Breast epithelium (tissue), 4 donors: ENCODE measurements at regions not wholly inside any gene's neighbourhood (a gene's known extent, or its start where the extent isn't known, plus 50 kb on each side); places are given as distances from the start of the nearest gene placed in this dataset.

Experiments used
- DNase-seq, 2 donors: peaks; one replicate each; pipeline ENCODE4 v3.0.0-alpha.2; 2019; ENCODE audit warnings: low spot score in 2 of 2
- H3K27ac ChIP-seq, 2 donors: fragments of 200-600 bp; sonication (generic) in 1 of 2; one replicate each; pipeline ENCODE4 v1.5.1; 2016 to 2019; ENCODE audit warnings: mild to moderate bottlenecking in 1 of 2
- H3K27me3 ChIP-seq, 2 donors: fragments of 200-600 bp; sonication (generic) in 1 of 2; one replicate each; pipeline versions ENCODE4 v1.5.1 to v1.6.0; 2017 to 2019; ENCODE audit warnings: control low read depth in 1 of 2, mild to moderate bottlenecking in 1 of 2
- H3K36me3 ChIP-seq: fragments of 200-600 bp; one replicate; pipeline ENCODE4 v1.5.1; 2019
- H3K4me1 ChIP-seq, 2 donors: fragments of 200-600 bp; sonication (generic); one replicate each; pipeline ENCODE4 v1.5.1; 2016 to 2019; ENCODE audit warnings: control low read depth in 1 of 2
- H3K4me3 ChIP-seq, 3 donors: fragments of 200-600 bp; sonication (generic); 1 replicate in 2 of 3; 2 replicates in 1 of 3; pipeline ENCODE4 v1.5.1; 2016 to 2019; ENCODE audit warnings: mild to moderate bottlenecking in 3 of 3, moderate library complexity in 2 of 3
- H3K9me3 ChIP-seq, 2 donors: fragments of 200-600 bp; sonication (generic) in 1 of 2; one replicate each; pipeline ENCODE4 v1.5.1; 2016 to 2019; ENCODE audit warnings: control low read depth in 1 of 2
- CTCF ChIP-seq, 3 donors: fragments of 450-650 bp; IDR thresholded peaks; one replicate each; pipeline ENCODE4 v1.5.1; 2016 to 2017; ENCODE audit warnings: antibody characterized with exemption in 3 of 3, mild to moderate bottlenecking in 3 of 3, moderate library complexity in 3 of 3
- POLR2A ChIP-seq: fragments of 450-650 bp; IDR thresholded peaks from one replicate; pipeline ENCODE4 v1.6.1; 2016; ENCODE audit warnings: antibody characterized with exemption, mild to moderate bottlenecking, moderate library complexity
- POLR2AphosphoS5 ChIP-seq, 3 donors: sonication (generic); formaldehyde crosslinking; IDR thresholded peaks; one replicate each; pipeline ENCODE4 v1.6.1; 2017; ENCODE audit warnings: antibody characterized with exemption in 3 of 3
- intact Hi-C: fragments of 100-400 bp; cut with DNase I; formaldehyde crosslinking; loops from one replicate; pipeline ENCODE4 v1.15.1; 2023; ENCODE audit warnings: low total_unique reads

DNA sequence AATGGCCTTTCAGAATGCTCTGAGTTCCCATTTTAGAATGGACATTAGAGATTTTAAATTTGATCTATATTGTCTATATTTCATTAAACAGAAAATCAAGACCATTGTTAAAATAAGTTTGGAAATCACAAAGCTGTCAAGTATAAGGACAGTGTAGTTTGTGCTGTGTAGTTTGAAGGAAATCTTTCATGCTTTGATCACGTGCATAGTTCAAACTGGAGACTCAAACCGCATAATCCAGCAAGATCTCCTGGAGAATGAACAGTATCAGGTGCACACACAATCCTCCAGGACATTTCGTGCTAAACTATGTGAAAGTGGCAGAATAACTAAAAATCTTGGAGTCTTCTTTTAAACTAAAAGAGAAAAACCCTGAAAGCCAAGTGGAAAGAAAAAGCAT is 60.8 kb upstream of the TBXT start:
- no peak for DNase-seq
- H3K4me3 ChIP-seq = no peak overlapping the region
- H3K36me3 ChIP-seq = no peaks in the 10 kb centered on the region
- intact Hi-C loops = no loop called here
- H3K9me3 ChIP-seq = no peaks in the 10 kb centered on the region
- TF ChIP-seq POLR2AphosphoS5 (IDR thresholded peaks at IDR 0.05) = no peak
- no peak for TF ChIP-seq CTCF (IDR thresholded peaks at IDR 0.05)
- TF ChIP-seq POLR2A = no peak
- peaks cover 0 to 9% of the 10 kb centered on the region in 2 donors for H3K27me3 ChIP-seq
- no peak overlapping the region for H3K27ac ChIP-seq
- no peaks in the 10 kb centered on the region for H3K4me1 ChIP-seq

DNA sequence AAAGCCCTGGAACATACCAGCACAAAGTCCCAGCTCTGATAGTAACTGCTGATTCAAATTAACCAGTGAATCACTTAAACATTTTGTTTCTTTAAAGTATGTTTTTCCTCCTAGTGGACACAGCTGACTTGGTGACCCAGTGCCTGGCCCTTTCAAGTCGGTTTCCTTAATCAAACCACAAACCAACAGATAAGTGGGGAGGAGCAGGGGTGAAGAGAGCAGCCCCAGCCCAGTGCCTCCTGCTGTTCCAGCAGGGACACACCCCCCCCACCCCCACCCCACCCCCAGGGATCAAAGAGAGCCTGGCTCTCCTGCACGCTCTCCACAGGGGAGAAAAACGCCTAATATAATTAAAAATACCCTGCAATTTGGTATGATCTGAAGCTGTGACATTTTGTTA is 55.4 kb upstream of the TBXT start:
- intact Hi-C loops = no loop called here
- TF ChIP-seq POLR2A (no peak), CTCF (IDR thresholded peaks at IDR 0.05) (no peak)
- no peak overlapping the region for H3K4me3 ChIP-seq
- no peaks in the 10 kb centered on the region for H3K4me1 ChIP-seq
- H3K27me3 ChIP-seq = peaks cover 0 to 20% of the 10 kb centered on the region in 2 donors
- no peaks in the 10 kb centered on the region for H3K36me3 ChIP-seq
- no peak for DNase-seq
- H3K27ac ChIP-seq = no peak overlapping the region
- H3K9me3 ChIP-seq = no peaks in the 10 kb centered on the region

- Histone ChIP-seq H3K4me1 (no peaks in the 10 kb centered on the region), H3K27me3 (peaks cover 0 to 20% of the 10 kb centered on the region in 2 donors), H3K27ac (no peak overlapping the region), H3K36me3 (no peaks in the 10 kb centered on the region), H3K9me3 (no peaks in the 10 kb centered on the region), H3K4me3 (no peak overlapping the region)
- no peak for DNase-seq
- intact Hi-C loops = no loop called here
- TF ChIP-seq CTCF (IDR thresholded peaks at IDR 0.05) = no peak
Measured at GRCh38 chr6:166222631-166223030, 55.0 kb upstream of the TBXT start.

DNA sequence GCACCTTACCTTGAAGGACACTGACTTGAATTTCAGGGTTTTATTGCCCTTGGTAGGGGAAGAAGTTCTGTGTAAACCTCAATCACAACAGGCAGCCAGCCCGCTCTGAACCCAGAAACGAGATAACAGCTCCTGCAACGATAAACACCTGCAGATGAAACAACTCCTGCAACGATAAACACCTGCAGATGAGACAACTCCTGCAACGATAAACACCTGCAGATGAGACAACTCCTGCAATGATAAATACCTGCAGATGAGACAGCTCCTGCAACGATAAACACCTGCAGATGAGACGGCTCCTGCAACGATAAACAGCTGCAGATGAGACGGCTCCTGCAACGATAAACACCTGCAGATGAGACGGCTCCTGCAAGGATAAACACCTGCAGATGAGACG is 54.0 kb upstream of the TBXT start:
- Histone ChIP-seq H3K9me3 (no peaks in the 10 kb centered on the region), H3K4me1 (no peaks in the 10 kb centered on the region), H3K4me3 (no peak overlapping the region), H3K27ac (no peak overlapping the region), H3K27me3 (peaks cover 0 to 20% of the 10 kb centered on the region in 2 donors), H3K36me3 (no peaks in the 10 kb centered on the region)
- intact Hi-C loops = no loop called here
- TF ChIP-seq POLR2AphosphoS5 (IDR thresholded peaks at IDR 0.05) (no peak), CTCF (IDR thresholded peaks at IDR 0.05) (no peak), POLR2A (no peak)
- DNase-seq = no peak

DNA sequence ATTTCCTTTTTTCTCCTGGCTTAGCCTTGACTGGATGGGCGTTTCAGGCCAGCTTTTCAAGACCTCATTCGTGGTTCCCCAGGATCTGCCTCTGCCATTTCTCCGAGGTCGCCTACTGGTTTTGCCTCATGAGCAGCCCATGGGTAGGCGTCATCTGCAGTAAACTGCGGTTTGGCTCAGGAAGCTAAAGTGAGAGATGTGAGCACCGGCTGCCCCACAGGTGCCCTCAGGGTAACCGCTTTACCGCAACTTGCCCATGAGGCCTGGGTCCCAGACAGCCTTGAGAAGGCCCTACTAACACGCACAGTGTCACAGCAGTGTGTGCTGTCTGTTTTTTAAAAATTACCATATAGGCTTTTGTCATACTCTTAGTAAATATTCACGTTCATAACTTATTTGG is 53.4 kb upstream of the TBXT start:
- no peak for DNase-seq
- no peak for TF ChIP-seq POLR2AphosphoS5 (IDR thresholded peaks at IDR 0.05)
- no peak for TF ChIP-seq POLR2A
- TF ChIP-seq CTCF (IDR thresholded peaks at IDR 0.05) = no peak

More for the DNA sequence above, 53.4 kb upstream of the TBXT start:
- Histone ChIP-seq H3K27ac (no peak overlapping the region), H3K36me3 (no peaks in the 10 kb centered on the region), H3K27me3 (peaks cover 0 to 14% of the 10 kb centered on the region in 2 donors), H3K4me1 (no peaks in the 10 kb centered on the region), H3K9me3 (no peaks in the 10 kb centered on the region), H3K4me3 (no peak overlapping the region)
- intact Hi-C loops = no loop called here
